ENCODE measurements at regions not wholly inside any gene's neighbourhood (a gene's known extent, or its start where the extent isn't known, plus 50 kb on each side); places are given as distances from the start of the nearest gene placed in this dataset.

DNA sequence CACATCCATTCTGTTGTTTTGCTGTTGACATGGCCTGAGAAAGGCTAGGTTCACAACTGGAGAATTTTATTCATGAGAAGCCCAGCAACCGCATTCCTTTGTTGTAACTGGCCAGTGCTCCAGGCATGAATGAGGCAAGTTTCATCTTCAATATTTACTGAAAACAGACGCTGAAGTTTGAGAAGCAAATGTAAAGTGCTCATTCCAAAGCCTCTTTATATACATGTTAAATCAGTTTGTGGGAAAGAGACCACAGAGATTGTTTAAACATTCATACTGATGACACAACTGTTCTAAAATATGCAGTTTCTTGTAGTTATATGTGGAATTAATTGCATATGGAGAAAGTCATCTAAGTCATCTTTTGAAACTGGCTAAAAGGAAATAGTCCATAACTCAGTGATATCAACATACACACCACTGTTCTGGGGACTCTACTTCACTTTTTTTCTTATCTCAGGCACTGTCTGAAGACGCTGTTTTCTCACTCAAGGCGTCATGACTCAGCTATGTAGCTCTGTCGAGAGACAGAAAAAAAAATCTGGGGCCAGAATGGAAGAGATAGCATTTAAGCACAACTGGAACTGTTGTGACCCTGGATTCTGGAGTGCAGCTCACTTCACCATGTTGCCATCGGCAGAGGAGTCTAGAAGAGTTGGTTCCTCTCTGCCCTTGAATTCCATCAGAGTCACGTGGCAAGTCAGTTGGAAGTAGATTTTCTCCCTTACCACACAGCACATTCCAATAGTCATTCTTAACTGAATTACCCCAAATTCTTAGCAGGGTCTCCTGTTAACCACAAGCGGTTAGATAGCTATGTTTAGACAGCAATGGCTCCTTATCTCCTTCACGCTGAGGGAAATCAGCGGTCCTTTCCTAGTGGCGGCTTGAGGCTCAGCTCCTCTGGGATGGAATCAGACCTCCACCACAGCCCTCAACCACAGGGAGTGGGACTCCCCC is 258.4 kb upstream of the HMGA2 start:
- TF ChIP-seq, protein P1, sequence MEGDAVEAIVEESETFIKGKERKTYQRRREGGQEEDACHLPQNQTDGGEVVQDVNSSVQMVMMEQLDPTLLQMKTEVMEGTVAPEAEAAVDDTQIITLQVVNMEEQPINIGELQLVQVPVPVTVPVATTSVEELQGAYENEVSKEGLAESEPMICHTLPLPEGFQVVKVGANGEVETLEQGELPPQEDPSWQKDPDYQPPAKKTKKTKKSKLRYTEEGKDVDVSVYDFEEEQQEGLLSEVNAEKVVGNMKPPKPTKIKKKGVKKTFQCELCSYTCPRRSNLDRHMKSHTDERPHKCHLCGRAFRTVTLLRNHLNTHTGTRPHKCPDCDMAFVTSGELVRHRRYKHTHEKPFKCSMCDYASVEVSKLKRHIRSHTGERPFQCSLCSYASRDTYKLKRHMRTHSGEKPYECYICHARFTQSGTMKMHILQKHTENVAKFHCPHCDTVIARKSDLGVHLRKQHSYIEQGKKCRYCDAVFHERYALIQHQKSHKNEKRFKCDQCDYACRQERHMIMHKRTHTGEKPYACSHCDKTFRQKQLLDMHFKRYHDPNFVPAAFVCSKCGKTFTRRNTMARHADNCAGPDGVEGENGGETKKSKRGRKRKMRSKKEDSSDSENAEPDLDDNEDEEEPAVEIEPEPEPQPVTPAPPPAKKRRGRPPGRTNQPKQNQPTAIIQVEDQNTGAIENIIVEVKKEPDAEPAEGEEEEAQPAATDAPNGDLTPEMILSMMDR (conservative IDR thresholded peaks at IDR 0.05), result no peak
- no peak for TF ChIP-seq ZFX (IDR thresholded peaks at IDR 0.05)

Data from C4-2B (cell line).